ENCODE measurements at regions not wholly inside any gene's neighbourhood (a gene's known extent, or its start where the extent isn't known, plus 50 kb on each side); places are given as distances from the start of the nearest gene placed in this dataset.

GRCh38 chr1:83011265-83011664 lies 987.7 kb downstream of the TTLL7 start:
- no peak overlapping the region for H3K27ac Mint-ChIP-seq
- H3K36me3 Mint-ChIP-seq (ENCODE audit: low read depth), result no peaks in the 10 kb centered on the region
- H3K9me3 Mint-ChIP-seq, result no peaks in the 10 kb centered on the region
- H3K27me3 Mint-ChIP-seq (ENCODE audit: low read depth), result no peaks in the 10 kb centered on the region
- no peaks in the 10 kb centered on the region for H3K4me1 Mint-ChIP-seq (ENCODE audit: low read depth)
- H3K4me3 Mint-ChIP-seq, result no peak overlapping the region

- H3K4me3 Mint-ChIP-seq, result no peak overlapping the region
- H3K27me3 Mint-ChIP-seq (ENCODE audit: low read depth), result no peaks in the 10 kb centered on the region
- H3K36me3 Mint-ChIP-seq (ENCODE audit: low read depth), result no peaks in the 10 kb centered on the region
- H3K9me3 Mint-ChIP-seq, result no peaks in the 10 kb centered on the region
- H3K27ac Mint-ChIP-seq, result no peak overlapping the region
- H3K4me1 Mint-ChIP-seq (ENCODE audit: low read depth), result no peaks in the 10 kb centered on the region
Measured at GRCh38 chr1:83006271-83006670, 992.7 kb downstream of the TTLL7 start.

- Mint-ChIP-seq H3K9me3 (no peaks in the 10 kb centered on the region), H3K4me3 (no peak overlapping the region), H3K4me1 (ENCODE audit: low read depth) (no peaks in the 10 kb centered on the region), H3K27me3 (ENCODE audit: low read depth) (no peaks in the 10 kb centered on the region), H3K27ac (no peak overlapping the region), H3K36me3 (ENCODE audit: low read depth) (no peaks in the 10 kb centered on the region)
Measured at GRCh38 chr1:83000286-83000685, 998.6 kb downstream of the TTLL7 start.

GRCh38 chr1:82995951-82996350 lies 1003.0 kb downstream of the TTLL7 start:
- Mint-ChIP-seq H3K4me1 (ENCODE audit: low read depth) (no peaks in the 10 kb centered on the region), H3K4me3 (no peak overlapping the region), H3K27ac (no peak overlapping the region), H3K36me3 (ENCODE audit: low read depth) (no peaks in the 10 kb centered on the region), H3K9me3 (peaks cover 12% of the 10 kb centered on the region), H3K27me3 (ENCODE audit: low read depth) (no peaks in the 10 kb centered on the region)

GRCh38 chr1:82994616-82995263 lies 1004.2 kb downstream of the TTLL7 start:
- peaks cover 12% of the 10 kb centered on the region for H3K9me3 Mint-ChIP-seq
- H3K4me1 Mint-ChIP-seq (ENCODE audit: low read depth), result no peaks in the 10 kb centered on the region
- H3K27me3 Mint-ChIP-seq (ENCODE audit: low read depth), result no peaks in the 10 kb centered on the region
- no peak overlapping the region for H3K4me3 Mint-ChIP-seq
- no peak overlapping the region for H3K27ac Mint-ChIP-seq
- no peaks in the 10 kb centered on the region for H3K36me3 Mint-ChIP-seq (ENCODE audit: low read depth)

GRCh38 chr1:82991569-82991968 lies 1007.4 kb downstream of the TTLL7 start:
- H3K9me3 Mint-ChIP-seq, result peaks cover 12% of the 10 kb centered on the region
- H3K27me3 Mint-ChIP-seq (ENCODE audit: low read depth), result no peaks in the 10 kb centered on the region
- no peak overlapping the region for H3K27ac Mint-ChIP-seq
- H3K4me1 Mint-ChIP-seq (ENCODE audit: low read depth), result no peaks in the 10 kb centered on the region
- H3K36me3 Mint-ChIP-seq (ENCODE audit: low read depth), result no peaks in the 10 kb centered on the region
- H3K4me3 Mint-ChIP-seq, result no peak overlapping the region

- no peaks in the 10 kb centered on the region for H3K9me3 Mint-ChIP-seq
- no peaks in the 10 kb centered on the region for H3K36me3 Mint-ChIP-seq (ENCODE audit: low read depth)
- no peak overlapping the region for H3K4me3 Mint-ChIP-seq
- H3K27me3 Mint-ChIP-seq (ENCODE audit: low read depth), result peaks cover 10% of the 10 kb centered on the region
- H3K4me1 Mint-ChIP-seq (ENCODE audit: low read depth), result peaks cover 4% of the 10 kb centered on the region
- H3K27ac Mint-ChIP-seq, result no peak overlapping the region
Measured at GRCh38 chr1:82979593-82980236, 1019.2 kb downstream of the TTLL7 start.

GRCh38 chr1:82978461-82979324 lies 1020.2 kb downstream of the TTLL7 start:
- H3K9me3 Mint-ChIP-seq, result no peaks in the 10 kb centered on the region
- H3K27me3 Mint-ChIP-seq (ENCODE audit: low read depth), result peaks cover 10% of the 10 kb centered on the region
- H3K4me3 Mint-ChIP-seq, result no peak overlapping the region
- no peaks in the 10 kb centered on the region for H3K36me3 Mint-ChIP-seq (ENCODE audit: low read depth)
- H3K4me1 Mint-ChIP-seq (ENCODE audit: low read depth), result peaks cover 4% of the 10 kb centered on the region
- H3K27ac Mint-ChIP-seq, result no peak overlapping the region

GRCh38 chr1:82972841-82973553 lies 1025.9 kb downstream of the TTLL7 start:
- Mint-ChIP-seq H3K4me1 (ENCODE audit: low read depth) (no peaks in the 10 kb centered on the region), H3K4me3 (no peak overlapping the region), H3K27me3 (ENCODE audit: low read depth) (no peaks in the 10 kb centered on the region)

GRCh38 chr1:82969340-82969739 lies 1029.6 kb downstream of the TTLL7 start:
- Mint-ChIP-seq H3K27ac (no peak overlapping the region), H3K9me3 (no peaks in the 10 kb centered on the region)

More at GRCh38 chr1:82972841-82973553, 1025.9 kb downstream of the TTLL7 start:
- no peaks in the 10 kb centered on the region for H3K36me3 Mint-ChIP-seq (ENCODE audit: low read depth)
- no peak overlapping the region for H3K27ac Mint-ChIP-seq
- H3K9me3 Mint-ChIP-seq, result no peaks in the 10 kb centered on the region

GRCh38 chr1:82962658-82963057 lies 1036.3 kb downstream of the TTLL7 start:
- Mint-ChIP-seq H3K27me3 (ENCODE audit: low read depth) (no peaks in the 10 kb centered on the region), H3K36me3 (ENCODE audit: low read depth) (no peaks in the 10 kb centered on the region), H3K4me3 (no peak overlapping the region), H3K9me3 (no peaks in the 10 kb centered on the region), H3K27ac (no peak overlapping the region), H3K4me1 (ENCODE audit: low read depth) (no peaks in the 10 kb centered on the region)

More at GRCh38 chr1:82969340-82969739, 1029.6 kb downstream of the TTLL7 start:
- no peaks in the 10 kb centered on the region for H3K27me3 Mint-ChIP-seq (ENCODE audit: low read depth)
- no peaks in the 10 kb centered on the region for H3K4me1 Mint-ChIP-seq (ENCODE audit: low read depth)
- H3K4me3 Mint-ChIP-seq, result no peak overlapping the region
- no peaks in the 10 kb centered on the region for H3K36me3 Mint-ChIP-seq (ENCODE audit: low read depth)

GRCh38 chr1:82950606-82951200 lies 1048.2 kb downstream of the TTLL7 start:
- Mint-ChIP-seq H3K36me3 (ENCODE audit: low read depth) (no peaks in the 10 kb centered on the region), H3K27ac (no peak overlapping the region), H3K27me3 (ENCODE audit: low read depth) (no peaks in the 10 kb centered on the region)

GRCh38 chr1:82948386-82948785 lies 1050.5 kb downstream of the TTLL7 start:
- Mint-ChIP-seq H3K36me3 (ENCODE audit: low read depth) (no peaks in the 10 kb centered on the region), H3K4me3 (no peak overlapping the region), H3K27me3 (ENCODE audit: low read depth) (no peaks in the 10 kb centered on the region), H3K4me1 (ENCODE audit: low read depth) (no peaks in the 10 kb centered on the region), H3K9me3 (no peaks in the 10 kb centered on the region), H3K27ac (no peak overlapping the region)

More at GRCh38 chr1:82950606-82951200, 1048.2 kb downstream of the TTLL7 start:
- no peaks in the 10 kb centered on the region for H3K9me3 Mint-ChIP-seq
- no peaks in the 10 kb centered on the region for H3K4me1 Mint-ChIP-seq (ENCODE audit: low read depth)
- no peak overlapping the region for H3K4me3 Mint-ChIP-seq

GRCh38 chr1:82947278-82947677 lies 1051.7 kb downstream of the TTLL7 start:
- no peaks in the 10 kb centered on the region for H3K36me3 Mint-ChIP-seq (ENCODE audit: low read depth)
- H3K27ac Mint-ChIP-seq, result no peak overlapping the region
- no peak overlapping the region for H3K4me3 Mint-ChIP-seq
- no peaks in the 10 kb centered on the region for H3K4me1 Mint-ChIP-seq (ENCODE audit: low read depth)
- no peaks in the 10 kb centered on the region for H3K27me3 Mint-ChIP-seq (ENCODE audit: low read depth)
- H3K9me3 Mint-ChIP-seq, result no peaks in the 10 kb centered on the region

Measured in T-helper 1 cell treated with Interleukin-12 subunit alpha and Interleukin-12 subunit beta and Interleukin-4 antibody, amounts not matched to agents 30 μg/mL and 1 μg/mL, for 36 hours (primary cell).